ENCODE measurements at regions not wholly inside any gene's neighbourhood (a gene's known extent, or its start where the extent isn't known, plus 50 kb on each side); places are given as distances from the start of the nearest gene placed in this dataset.

- TF ChIP-seq POLR2AphosphoS5 (IDR thresholded peaks at IDR 0.05; ENCODE audit: borderline replicate concordance, low read depth, low read length), result no peak
- TF ChIP-seq EZH2 (IDR thresholded peaks at IDR 0.05), result no peak
- no peak for TF ChIP-seq FOXP2 (optimal IDR thresholded peaks at IDR 0.05; ENCODE audit: control extremely low read depth, extremely low read length, insufficient read depth)
These were observed 96.0 kb downstream of the MTERF1 start for GRCh38 chr7:91784469-91784868.

Measured in SK-N-MC (cell line).